ENCODE measurements at regions not wholly inside any gene's neighbourhood (a gene's known extent, or its start where the extent isn't known, plus 50 kb on each side); places are given as distances from the start of the nearest gene placed in this dataset.

- H3K9me3 ChIP-seq (ENCODE audit: insufficient read depth, low read depth, low read length): no peaks in the 10 kb centered on the region
- H3K9ac ChIP-seq (ENCODE audit: low read depth, low read length): no peak overlapping the region
Measured at GRCh38 chr1:81446000-81446669, 354.6 kb upstream of the ADGRL2 start.

GRCh38 chr1:81443288-81443687 is 357.4 kb upstream of the ADGRL2 start:
- Histone ChIP-seq H3K4me1 (ENCODE audit: insufficient read depth, low read length) (no peaks in the 10 kb centered on the region), H3K4me3 (ENCODE audit: low read length) (no peak overlapping the region), H3K27me3 (ENCODE audit: insufficient read depth, low read length) (no peaks in the 10 kb centered on the region), H3K36me3 (ENCODE audit: insufficient read depth, low read depth, low read length) (no peaks in the 10 kb centered on the region), H3K9ac (ENCODE audit: low read depth, low read length) (no peak overlapping the region), H3K27ac (ENCODE audit: low read length) (no peak overlapping the region), H3K9me3 (ENCODE audit: insufficient read depth, low read depth, low read length) (peaks cover 9% of the 10 kb centered on the region; the same call in 1 of the 2 replicates)

More at GRCh38 chr1:81446000-81446669, 354.6 kb upstream of the ADGRL2 start:
- H3K27me3 ChIP-seq (ENCODE audit: insufficient read depth, low read length): no peaks in the 10 kb centered on the region
- no peak overlapping the region for H3K4me3 ChIP-seq (ENCODE audit: low read length)
- no peaks in the 10 kb centered on the region for H3K4me1 ChIP-seq (ENCODE audit: insufficient read depth, low read length)
- no peak overlapping the region for H3K27ac ChIP-seq (ENCODE audit: low read length)
- H3K36me3 ChIP-seq (ENCODE audit: insufficient read depth, low read depth, low read length): no peaks in the 10 kb centered on the region

GRCh38 chr1:81439046-81439823 is 361.5 kb upstream of the ADGRL2 start:
- no peak overlapping the region for H3K4me3 ChIP-seq (ENCODE audit: low read length)
- no peak overlapping the region for H3K9ac ChIP-seq (ENCODE audit: low read depth, low read length)

GRCh38 chr1:81437649-81438048 is 363.1 kb upstream of the ADGRL2 start:
- Histone ChIP-seq H3K4me3 (ENCODE audit: low read length) (no peak overlapping the region), H3K27ac (ENCODE audit: low read length) (no peak overlapping the region)

More at GRCh38 chr1:81439046-81439823, 361.5 kb upstream of the ADGRL2 start:
- peaks cover 9% of the 10 kb centered on the region; the same call in 1 of the 2 replicates for H3K9me3 ChIP-seq (ENCODE audit: insufficient read depth, low read depth, low read length)
- H3K36me3 ChIP-seq (ENCODE audit: insufficient read depth, low read depth, low read length): no peaks in the 10 kb centered on the region
- H3K4me1 ChIP-seq (ENCODE audit: insufficient read depth, low read length): no peaks in the 10 kb centered on the region
- H3K27me3 ChIP-seq (ENCODE audit: insufficient read depth, low read length): no peaks in the 10 kb centered on the region
- H3K27ac ChIP-seq (ENCODE audit: low read length): no peak overlapping the region

GRCh38 chr1:81437213-81437612 is 363.5 kb upstream of the ADGRL2 start:
- Histone ChIP-seq H3K36me3 (ENCODE audit: insufficient read depth, low read depth, low read length) (no peaks in the 10 kb centered on the region), H3K27ac (ENCODE audit: low read length) (no peak overlapping the region), H3K27me3 (ENCODE audit: insufficient read depth, low read length) (no peaks in the 10 kb centered on the region), H3K9me3 (ENCODE audit: insufficient read depth, low read depth, low read length) (peaks cover 9% of the 10 kb centered on the region; the same call in 1 of the 2 replicates), H3K4me3 (ENCODE audit: low read length) (no peak overlapping the region), H3K4me1 (ENCODE audit: insufficient read depth, low read length) (peaks cover 4% of the 10 kb centered on the region; the same call in 1 of the 2 replicates), H3K9ac (ENCODE audit: low read depth, low read length) (no peak overlapping the region)

More at GRCh38 chr1:81437649-81438048, 363.1 kb upstream of the ADGRL2 start:
- no peaks in the 10 kb centered on the region; the same call in 1 of the 2 replicates for H3K4me1 ChIP-seq (ENCODE audit: insufficient read depth, low read length)
- H3K36me3 ChIP-seq (ENCODE audit: insufficient read depth, low read depth, low read length): no peaks in the 10 kb centered on the region
- peaks cover 9% of the 10 kb centered on the region; the same call in 1 of the 2 replicates for H3K9me3 ChIP-seq (ENCODE audit: insufficient read depth, low read depth, low read length)
- no peaks in the 10 kb centered on the region for H3K27me3 ChIP-seq (ENCODE audit: insufficient read depth, low read length)
- H3K9ac ChIP-seq (ENCODE audit: low read depth, low read length): no peak overlapping the region

GRCh38 chr1:81435175-81435574 is 365.6 kb upstream of the ADGRL2 start:
- Histone ChIP-seq H3K9me3 (ENCODE audit: insufficient read depth, low read depth, low read length) (peaks cover 8% of the 10 kb centered on the region; the same call in 1 of the 2 replicates), H3K27ac (ENCODE audit: low read length) (no peak overlapping the region), H3K36me3 (ENCODE audit: insufficient read depth, low read depth, low read length) (no peaks in the 10 kb centered on the region), H3K9ac (ENCODE audit: low read depth, low read length) (no peak overlapping the region), H3K27me3 (ENCODE audit: insufficient read depth, low read length) (no peaks in the 10 kb centered on the region), H3K4me3 (ENCODE audit: low read length) (no peak overlapping the region), H3K4me1 (ENCODE audit: insufficient read depth, low read length) (peaks cover 23% of the 10 kb centered on the region; the same call in 1 of the 2 replicates)

GRCh38 chr1:81433676-81434075 is 367.1 kb upstream of the ADGRL2 start:
- H3K4me1 ChIP-seq (ENCODE audit: insufficient read depth, low read length): peaks cover 32% of the 10 kb centered on the region; the same call in 1 of the 2 replicates
- no peaks in the 10 kb centered on the region for H3K9me3 ChIP-seq (ENCODE audit: insufficient read depth, low read depth, low read length)
- no peak overlapping the region for H3K27ac ChIP-seq (ENCODE audit: low read length)
- H3K4me3 ChIP-seq (ENCODE audit: low read length): no peak overlapping the region
- H3K27me3 ChIP-seq (ENCODE audit: insufficient read depth, low read length): no peaks in the 10 kb centered on the region
- no peaks in the 10 kb centered on the region for H3K36me3 ChIP-seq (ENCODE audit: insufficient read depth, low read depth, low read length)
- no peak overlapping the region for H3K9ac ChIP-seq (ENCODE audit: low read depth, low read length)

GRCh38 chr1:81432654-81433109 is 368.1 kb upstream of the ADGRL2 start:
- no peaks in the 10 kb centered on the region for H3K27me3 ChIP-seq (ENCODE audit: insufficient read depth, low read length)
- peak overlapping the region; percentile 16 for H3K27ac ChIP-seq (ENCODE audit: low read length)
- H3K4me3 ChIP-seq (ENCODE audit: low read length): no peak overlapping the region
- peaks cover 35% of the 10 kb centered on the region; the same call in 1 of the 2 replicates for H3K4me1 ChIP-seq (ENCODE audit: insufficient read depth, low read length)
- no peaks in the 10 kb centered on the region for H3K9me3 ChIP-seq (ENCODE audit: insufficient read depth, low read depth, low read length)
- H3K36me3 ChIP-seq (ENCODE audit: insufficient read depth, low read depth, low read length): no peaks in the 10 kb centered on the region
- H3K9ac ChIP-seq (ENCODE audit: low read depth, low read length): peak overlapping the region; percentile 44; the same call in 1 of the 2 replicates

- no peak overlapping the region for H3K4me3 ChIP-seq (ENCODE audit: low read length)
- peak overlapping the region; percentile 16 for H3K27ac ChIP-seq (ENCODE audit: low read length)
Measured at GRCh38 chr1:81432059-81432458, 368.7 kb upstream of the ADGRL2 start.

GRCh38 chr1:81431624-81432000 is 369.1 kb upstream of the ADGRL2 start:
- Histone ChIP-seq H3K4me3 (ENCODE audit: low read length) (peak overlapping the region; percentile 13), H3K36me3 (ENCODE audit: insufficient read depth, low read depth, low read length) (no peaks in the 10 kb centered on the region), H3K9ac (ENCODE audit: low read depth, low read length) (peak overlapping the region; percentile 44; the same call in 1 of the 2 replicates), H3K27me3 (ENCODE audit: insufficient read depth, low read length) (no peaks in the 10 kb centered on the region), H3K9me3 (ENCODE audit: insufficient read depth, low read depth, low read length) (no peaks in the 10 kb centered on the region), H3K27ac (ENCODE audit: low read length) (peak overlapping the region; percentile 16), H3K4me1 (ENCODE audit: insufficient read depth, low read length) (peaks cover 35% of the 10 kb centered on the region; the same call in 1 of the 2 replicates)

More at GRCh38 chr1:81432059-81432458, 368.7 kb upstream of the ADGRL2 start:
- no peaks in the 10 kb centered on the region for H3K36me3 ChIP-seq (ENCODE audit: insufficient read depth, low read depth, low read length)
- peaks cover 35% of the 10 kb centered on the region; the same call in 1 of the 2 replicates for H3K4me1 ChIP-seq (ENCODE audit: insufficient read depth, low read length)
- H3K27me3 ChIP-seq (ENCODE audit: insufficient read depth, low read length): no peaks in the 10 kb centered on the region
- H3K9me3 ChIP-seq (ENCODE audit: insufficient read depth, low read depth, low read length): no peaks in the 10 kb centered on the region
- H3K9ac ChIP-seq (ENCODE audit: low read depth, low read length): peak overlapping the region; percentile 44; the same call in 1 of the 2 replicates

- Histone ChIP-seq H3K4me3 (ENCODE audit: low read length) (peak overlapping the region; percentile 13), H3K4me1 (ENCODE audit: insufficient read depth, low read length) (peaks cover 35% of the 10 kb centered on the region; the same call in 1 of the 2 replicates), H3K9ac (ENCODE audit: low read depth, low read length) (peak overlapping the region; percentile 44; the same call in 1 of the 2 replicates), H3K36me3 (ENCODE audit: insufficient read depth, low read depth, low read length) (no peaks in the 10 kb centered on the region), H3K27ac (ENCODE audit: low read length) (peak overlapping the region; percentile 72), H3K27me3 (ENCODE audit: insufficient read depth, low read length) (no peaks in the 10 kb centered on the region), H3K9me3 (ENCODE audit: insufficient read depth, low read depth, low read length) (no peaks in the 10 kb centered on the region; the same call in 1 of the 2 replicates)
Measured at GRCh38 chr1:81430955-81431623, 369.6 kb upstream of the ADGRL2 start.

All from iPS-20b (cell line).